ENCODE measurements at regions not wholly inside any gene's neighbourhood (a gene's known extent, or its start where the extent isn't known, plus 50 kb on each side); places are given as distances from the start of the nearest gene placed in this dataset.
"Not testable (repeated sequence)": the region's sequence is repeated elsewhere in the genome, so short reads cannot be mapped to it uniquely, and the experiment has no call there.

DNA sequence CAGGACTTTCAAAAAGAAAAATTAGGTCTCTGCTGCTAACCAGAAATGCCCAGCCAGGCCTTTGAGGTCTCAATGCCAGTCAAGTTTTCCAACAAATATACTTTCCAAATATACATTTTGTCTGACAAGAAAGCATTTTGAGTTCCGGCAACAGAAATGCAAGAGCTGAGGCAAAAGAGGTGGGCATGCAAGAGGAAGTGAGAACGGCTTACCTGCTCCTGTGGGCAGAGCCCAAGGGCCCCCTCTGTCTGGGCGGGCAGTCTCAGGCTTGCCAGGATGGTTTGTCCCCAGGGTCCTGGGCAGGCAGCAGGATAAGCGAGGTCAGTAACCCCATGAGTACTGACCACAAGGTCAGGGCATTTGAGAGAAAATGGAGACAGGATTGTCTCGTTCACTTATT, 136.1 kb upstream of the TOPAZ1 start:
- DNase-seq: no peak

DNA sequence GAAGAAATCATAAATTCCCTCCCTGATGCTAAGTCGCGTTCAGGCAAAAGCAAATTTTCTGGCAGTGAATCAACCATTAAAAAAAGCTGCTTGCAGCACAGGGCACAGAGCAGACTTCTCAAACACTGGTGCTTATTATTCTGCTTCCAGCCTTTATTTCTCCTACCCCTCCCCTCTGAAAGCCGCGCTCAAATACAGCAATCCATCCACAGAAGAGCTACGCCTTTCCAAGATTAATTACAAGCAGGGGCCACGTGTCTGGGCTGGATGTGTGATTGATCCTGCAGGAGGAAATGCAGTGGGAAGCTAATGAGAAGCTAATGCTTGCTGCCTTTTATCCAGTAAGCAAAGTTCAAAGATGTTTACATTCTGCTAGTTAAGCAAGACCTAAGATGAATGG, 134.9 kb upstream of the TOPAZ1 start:
- DNase-seq: no peak

DNA sequence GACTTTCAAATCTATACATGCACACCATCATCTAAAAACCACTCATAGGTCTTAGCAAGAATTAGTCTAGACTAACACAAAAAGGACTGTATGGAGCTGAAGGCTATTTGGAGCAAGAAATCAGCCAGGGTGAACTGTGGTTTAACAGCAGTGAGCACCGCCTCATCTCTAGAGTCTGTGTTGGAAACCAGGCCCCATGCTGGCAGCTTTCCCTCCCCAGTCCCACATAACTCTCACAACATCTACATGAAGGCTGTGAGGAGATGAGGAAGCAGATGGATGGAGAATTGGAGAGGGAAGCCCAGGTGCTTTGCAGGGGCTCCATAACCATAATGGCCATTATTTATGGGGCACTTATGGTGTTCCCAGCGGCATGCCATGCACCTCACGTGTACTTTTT, 133.2 kb upstream of the TOPAZ1 start:
- no peak for DNase-seq

DNA sequence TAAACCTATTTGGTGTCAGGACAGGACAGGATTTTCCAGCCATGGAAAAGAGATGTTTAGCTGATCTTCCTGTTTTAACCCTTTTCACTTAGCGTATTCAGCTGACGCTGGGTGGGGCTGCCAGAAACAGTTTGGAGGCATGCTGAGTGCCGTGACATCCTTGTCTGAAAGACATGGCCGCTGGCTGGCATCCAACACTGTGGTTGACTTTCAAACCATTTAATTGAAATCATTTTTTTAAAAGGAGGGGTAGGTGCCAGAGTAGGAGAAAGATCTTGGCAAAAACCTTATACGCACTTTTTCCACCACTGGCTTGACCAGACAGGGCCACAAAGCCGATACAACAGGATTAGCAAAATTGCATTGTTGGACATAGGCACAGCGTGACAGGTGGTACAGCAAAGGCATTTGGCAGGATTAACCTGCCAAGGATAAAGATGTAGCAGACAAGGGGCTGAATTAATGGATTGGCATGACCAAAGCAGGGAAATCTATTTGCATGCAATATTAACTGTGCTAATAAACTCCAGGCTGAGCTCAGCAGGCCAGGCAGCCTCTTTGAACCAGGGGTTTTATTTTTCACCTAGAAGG, 131.8 kb upstream of the TOPAZ1 start:
- DNase-seq: no peak

DNA sequence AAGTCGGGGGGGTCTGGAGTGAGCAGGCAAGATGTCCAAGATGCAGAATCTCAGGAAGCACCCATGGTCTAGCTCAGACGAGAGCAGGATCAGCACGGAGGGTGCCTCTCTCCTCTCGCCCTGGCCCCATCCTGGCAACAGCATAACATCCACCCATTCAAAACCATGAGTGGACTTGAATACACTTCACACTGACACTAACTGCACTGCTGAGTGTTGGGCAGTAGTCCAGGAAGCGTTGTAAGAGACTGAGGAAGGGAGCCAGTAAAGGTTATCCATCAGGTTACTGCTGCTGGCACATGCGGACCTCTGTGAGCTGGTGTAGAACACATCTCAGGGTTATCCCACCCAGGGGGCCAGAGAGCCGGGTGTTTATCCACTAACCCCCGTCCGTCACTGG, 131.0 kb upstream of the TOPAZ1 start:
- DNase-seq: no peak

DNA sequence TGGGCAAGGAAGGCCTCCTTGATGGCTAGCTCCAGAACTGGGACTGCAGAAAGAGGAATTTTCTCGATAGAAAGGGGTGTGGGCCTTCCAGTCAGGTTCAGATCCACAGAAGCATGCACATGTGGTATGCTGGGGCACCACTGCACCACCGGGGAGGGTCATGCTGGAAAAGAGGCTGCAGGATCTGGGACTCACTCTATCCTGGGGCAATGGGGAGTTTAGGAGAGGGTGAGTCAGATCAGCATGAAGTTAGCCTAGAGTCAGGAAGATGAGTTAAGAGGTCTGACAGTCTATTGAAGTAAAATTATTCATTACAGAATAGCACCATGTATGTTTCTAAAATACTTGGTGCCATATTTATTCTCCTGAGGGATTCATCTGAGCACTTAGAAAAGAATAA, 130.2 kb upstream of the TOPAZ1 start:
- DNase-seq: peak; percentile 41

DNA sequence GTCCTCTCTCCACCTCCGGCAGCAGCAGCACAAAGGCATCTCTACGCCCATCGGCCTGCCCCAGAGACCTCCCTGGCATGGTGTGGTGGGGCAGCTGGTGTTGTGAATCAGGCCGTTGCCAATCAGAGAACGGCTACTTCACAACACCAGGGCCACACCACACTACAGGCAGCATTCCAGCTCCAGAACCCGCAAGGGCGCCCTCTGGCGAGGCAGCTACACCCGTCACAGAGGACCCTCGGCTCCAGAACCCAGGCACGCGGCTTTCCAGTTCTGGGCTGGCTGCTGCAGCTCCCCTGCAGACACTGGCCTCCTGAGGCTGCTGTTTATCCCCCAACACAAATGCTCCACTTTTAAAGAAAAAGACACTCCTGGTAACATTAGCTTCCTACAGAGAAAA, 127.5 kb upstream of the TOPAZ1 start:
- no peak for DNase-seq

DNA sequence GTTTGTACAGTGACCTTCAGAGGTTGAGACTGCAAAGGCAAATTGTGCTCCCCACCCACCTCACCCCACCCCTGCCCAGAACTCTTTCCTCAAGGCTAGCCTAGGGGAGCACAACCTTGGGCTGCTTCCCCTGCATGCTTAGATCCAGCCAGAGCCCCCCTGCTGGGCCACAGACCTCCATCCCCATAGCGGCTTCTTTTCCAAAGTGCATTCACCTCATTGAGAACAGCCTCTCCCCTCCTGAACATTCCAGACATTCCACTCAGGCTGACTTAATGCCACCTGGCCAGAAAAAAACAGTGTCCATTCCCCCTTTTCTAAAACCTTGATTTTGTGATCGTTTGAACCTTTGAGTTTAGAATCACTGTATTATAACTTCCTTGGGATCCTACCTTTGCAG, 124.4 kb upstream of the TOPAZ1 start:
- DNase-seq: no peak

DNA sequence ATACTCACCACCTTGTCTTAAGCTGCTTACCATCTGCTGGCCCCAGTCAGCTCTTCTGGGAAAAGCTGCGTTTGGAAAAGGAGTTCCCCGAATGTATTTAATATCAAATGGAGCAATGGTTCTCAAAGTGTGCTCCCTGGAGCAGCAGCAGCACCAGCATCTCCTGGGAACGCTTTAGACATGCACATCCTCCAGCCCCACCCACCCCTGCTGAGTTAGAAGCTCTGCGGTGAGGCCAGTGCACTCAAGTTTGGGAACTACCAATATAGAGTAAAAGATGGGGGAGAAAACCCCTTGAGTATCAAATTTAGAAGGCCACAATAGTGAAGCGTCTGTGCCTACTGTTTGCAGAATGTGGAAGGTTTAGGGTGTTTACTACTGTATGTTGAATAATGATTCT, 124.0 kb upstream of the TOPAZ1 start:
- DNase-seq: no peak

DNA sequence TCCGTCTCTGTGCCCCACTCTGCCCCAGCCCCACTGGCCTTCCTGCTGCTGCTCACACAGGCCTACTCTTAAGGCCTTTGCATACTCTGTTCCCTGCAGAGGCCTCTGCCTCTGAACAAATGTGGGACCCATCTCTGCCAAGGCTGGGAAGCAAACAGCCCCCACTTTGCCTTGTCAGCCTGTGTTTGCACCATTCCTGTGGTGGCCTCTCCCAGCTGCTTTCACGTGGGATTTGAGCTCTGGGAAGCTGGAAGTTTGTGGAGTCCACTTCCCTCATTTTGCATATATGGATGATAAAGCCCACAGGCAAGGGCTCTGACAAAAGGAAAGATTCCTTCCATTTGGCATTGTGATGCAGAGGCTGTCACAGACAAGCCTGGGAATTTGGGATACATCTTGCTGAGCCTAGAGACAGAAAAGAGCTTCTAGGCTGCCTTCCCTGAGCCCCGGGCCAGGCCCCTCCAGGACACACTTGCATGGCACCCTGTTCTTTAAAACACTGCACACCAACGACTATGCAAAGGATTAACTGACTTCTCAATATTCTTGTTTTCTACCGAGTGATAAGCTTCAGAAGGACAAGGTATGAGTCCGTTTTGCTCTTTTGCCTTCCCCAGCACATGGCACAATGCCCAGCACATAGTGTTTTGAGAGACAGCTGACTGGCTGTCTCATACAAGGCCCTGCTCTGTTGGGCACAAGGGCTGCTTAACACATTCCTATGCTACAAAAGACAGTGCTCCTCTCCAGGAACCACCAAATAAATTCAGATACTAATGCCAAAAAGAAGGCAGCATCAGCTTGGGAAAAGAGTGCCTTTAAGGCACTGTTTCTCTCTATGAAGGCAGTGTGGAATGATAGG, 120.7 kb upstream of the TOPAZ1 start:
- DNase-seq: peak; percentile 13

DNA sequence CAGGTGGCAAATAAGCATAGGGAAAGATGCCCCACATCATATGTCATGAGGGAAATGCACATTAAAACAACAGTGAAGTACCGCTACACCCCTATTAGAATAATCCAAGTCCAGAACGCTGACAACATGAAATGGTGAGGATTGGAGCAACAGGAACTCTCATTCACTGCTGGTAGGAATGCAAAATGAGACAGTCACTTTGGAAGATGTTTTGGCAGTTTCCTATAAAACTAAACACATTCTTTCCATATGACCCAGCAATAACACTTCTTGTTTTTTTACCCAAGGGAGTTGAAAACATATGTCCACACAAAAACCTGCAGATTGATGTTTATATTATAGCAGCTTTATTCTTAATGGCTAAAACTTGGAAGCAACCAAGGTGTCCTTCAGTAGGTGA, 116.4 kb upstream of the TOPAZ1 start:
- DNase-seq: peak; percentile 49

DNA sequence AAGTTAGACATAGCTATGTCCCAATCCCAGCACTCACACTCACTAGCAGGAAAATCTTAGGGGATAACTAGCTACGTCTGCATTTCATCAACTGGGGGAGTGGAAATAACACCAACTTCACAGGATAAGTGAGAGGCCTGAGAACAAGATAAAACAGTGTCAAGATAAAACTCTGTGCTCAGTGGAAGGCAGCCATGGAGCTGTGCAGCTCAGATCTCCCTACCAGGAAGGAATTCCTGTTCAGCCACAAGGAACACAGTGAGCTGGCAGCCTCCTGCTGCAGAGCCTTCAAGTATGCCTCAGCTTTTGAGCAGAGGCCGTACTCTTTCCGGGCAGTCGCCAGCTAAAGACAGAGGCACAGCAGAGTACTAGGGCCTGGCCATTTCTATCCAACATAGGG, 115.8 kb upstream of the TOPAZ1 start:
- peak; percentile 28 for DNase-seq

DNA sequence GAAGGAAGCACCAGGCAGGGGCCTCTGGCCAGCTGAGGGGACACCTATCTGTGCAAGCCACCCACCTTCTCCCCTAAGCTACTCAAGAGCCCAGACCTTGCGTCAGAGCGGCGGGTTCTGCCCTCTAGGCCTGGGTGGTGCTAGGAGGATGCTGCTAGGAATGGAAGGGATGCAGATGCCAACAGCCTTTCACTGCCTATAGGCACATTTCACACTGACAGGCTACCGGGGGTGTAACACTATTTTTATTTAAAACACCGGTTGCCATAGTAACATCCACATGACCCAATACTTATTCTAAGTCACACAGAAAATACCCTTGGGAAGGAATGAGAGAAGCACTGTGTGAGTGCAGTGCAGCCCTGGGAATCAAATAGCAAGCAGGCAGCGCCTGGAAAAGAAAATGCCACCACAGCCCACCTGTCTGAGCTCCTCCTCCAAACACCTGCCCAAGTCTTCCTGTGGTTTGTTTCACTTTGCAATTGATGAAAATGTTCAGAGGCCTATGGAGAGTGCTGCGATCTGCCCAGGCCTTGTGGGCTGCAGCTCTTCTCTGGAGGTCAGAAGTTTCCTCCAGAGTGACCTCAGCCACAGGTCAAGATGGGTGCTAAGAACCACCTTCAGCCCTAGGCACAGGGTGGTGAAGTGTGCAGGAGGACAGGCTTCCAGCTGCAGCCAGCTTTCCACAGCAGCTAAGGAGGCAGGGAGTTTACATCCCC, 113.5 kb upstream of the TOPAZ1 start:
- no peak for DNase-seq

DNA sequence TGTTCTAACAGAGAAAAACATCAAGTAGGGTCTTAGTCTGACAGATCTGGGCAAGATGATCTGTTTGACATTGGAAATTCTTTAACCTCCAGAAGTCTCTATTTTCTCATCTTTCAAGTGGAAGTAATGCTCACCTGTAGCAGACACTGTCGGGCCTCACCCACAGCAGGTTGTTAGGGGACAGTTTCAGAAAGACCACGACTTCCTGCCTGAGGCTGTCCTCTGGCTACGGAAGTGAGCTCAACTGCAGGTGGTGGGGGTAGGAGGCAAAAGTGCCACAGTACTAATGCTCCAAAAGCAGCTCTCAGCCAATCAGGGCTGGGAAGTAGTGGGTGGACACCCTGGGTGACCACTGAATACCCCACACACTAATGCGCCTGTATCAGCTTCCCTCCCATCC, 111.4 kb upstream of the TOPAZ1 start:
- DNase-seq: no peak

DNA sequence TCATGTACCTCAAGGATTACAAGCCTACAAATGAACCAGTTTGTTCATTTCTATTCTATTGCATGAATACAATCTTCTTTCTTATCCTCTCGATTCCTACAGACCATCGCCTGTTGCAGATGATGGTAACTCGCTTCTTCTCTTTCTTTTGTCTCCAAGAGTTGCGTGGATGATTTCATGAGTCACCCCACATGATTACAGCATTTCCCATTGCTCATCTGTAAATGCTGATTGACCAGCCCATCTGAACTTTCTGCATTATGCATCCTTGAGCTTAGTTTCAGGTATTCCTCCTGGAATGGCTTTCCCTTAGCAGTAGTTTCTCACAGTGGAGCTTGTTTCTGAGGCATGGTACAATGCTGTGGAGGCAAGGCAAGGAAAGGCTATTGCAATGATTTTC, 109.6 kb upstream of the TOPAZ1 start:
- peak; percentile 8 for DNase-seq

DNA sequence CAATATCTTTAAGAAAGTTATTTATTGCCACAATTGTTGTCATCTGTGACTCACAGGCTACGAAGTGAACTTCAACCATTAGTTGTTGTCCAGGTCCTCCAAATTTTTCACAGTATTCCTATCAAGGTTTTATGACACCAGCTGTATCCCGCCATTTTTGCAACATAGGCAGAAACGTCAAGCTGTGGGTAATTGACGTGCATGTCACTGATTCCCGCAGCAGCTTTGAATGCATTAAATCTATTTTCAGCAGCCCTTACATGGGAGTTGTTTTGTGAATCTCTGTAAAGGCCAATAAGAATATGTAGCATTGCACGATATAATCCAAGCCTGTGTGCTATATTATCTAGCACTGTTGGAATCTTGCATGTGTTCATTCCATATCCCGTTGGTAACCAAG, 109.1 kb upstream of the TOPAZ1 start:
- no peak for DNase-seq

DNA sequence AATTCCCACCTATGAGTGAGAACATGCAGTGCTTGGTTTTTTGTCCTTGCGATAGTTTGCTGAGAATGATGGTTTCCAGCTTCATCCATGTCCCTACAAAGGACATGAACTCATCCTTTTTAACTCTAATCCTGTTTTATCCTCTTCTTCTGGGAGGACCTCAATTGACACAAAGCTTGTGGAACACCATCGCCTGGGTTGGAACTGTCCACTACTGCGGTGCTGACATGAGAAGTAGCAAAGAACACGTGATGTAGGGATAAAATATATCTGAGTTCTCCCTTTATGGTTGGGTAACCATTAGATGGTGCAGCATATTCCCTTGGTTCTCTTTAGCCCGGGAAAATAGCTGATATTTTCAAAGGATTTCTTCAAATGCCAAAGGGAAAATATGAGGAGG, 105.3 kb upstream of the TOPAZ1 start:
- DNase-seq: no peak

DNA sequence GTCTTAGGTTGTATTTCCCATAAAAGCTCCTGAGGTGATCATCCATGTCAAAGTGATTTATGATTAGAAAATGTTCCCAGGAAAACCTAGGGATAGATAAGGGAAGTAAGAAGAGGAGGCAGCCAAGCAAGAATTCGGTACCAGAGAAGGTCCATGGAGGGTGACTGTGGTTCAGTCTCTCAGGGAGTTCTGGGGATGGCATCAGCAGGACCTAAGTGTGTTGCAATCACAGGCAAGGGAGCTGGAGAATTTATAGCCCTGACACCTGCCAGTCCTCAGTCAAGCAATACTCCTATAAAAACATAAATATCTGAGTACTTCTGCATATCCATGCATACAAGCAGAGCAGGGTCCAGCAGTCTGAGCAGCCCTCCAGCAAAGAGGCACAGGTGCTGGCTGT, 95.6 kb upstream of the TOPAZ1 start:
- DNase-seq: no peak

DNA sequence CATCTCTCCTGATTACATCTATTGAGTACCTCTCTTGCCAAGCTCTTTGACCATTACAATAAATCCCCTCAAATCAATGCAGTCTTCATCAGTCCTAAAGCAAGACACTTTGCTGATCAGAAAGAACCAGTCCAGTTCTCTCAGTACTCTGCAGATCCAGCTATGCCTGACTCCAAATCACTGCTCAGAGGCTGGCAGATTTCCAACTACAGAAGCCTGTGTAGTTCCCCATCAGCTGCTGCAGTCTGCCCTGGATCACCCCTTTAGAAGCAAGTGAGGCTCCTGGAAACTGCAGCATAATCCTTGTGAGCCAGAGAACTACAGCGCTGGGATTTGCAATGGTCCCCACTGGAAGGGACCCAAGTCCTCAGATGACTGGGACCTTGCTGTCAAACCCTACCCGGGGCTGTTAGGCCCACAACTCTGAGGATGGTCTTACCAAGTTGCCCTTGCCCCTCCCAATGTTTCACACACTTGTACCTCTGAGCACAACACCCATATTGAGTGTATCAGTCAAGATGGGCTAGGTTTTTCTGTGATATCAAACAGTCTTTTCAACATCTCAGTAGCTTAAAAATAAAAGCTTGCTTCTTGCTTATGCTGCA, 81.9 kb upstream of the TOPAZ1 start:
- no peak for DNase-seq

DNA sequence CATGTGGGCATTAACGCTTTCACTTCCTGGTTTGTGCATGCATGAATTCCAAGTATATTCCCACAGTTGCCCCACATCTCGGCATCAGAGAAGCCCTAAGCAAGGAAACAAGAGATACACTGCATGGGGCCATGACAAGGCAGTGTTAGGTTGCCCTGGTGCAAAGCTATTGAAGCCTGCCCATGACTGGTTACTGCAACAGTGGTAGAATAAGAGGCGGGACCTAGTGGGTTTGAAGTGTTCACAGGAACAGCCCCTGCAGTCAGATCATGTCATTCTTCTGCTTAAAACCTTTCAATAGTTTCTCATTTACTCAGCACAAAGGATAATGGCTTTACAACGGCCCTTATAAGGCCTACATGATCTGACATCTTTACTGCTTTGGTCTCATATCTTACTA, 80.9 kb upstream of the TOPAZ1 start:
- DNase-seq: no peak

DNA sequence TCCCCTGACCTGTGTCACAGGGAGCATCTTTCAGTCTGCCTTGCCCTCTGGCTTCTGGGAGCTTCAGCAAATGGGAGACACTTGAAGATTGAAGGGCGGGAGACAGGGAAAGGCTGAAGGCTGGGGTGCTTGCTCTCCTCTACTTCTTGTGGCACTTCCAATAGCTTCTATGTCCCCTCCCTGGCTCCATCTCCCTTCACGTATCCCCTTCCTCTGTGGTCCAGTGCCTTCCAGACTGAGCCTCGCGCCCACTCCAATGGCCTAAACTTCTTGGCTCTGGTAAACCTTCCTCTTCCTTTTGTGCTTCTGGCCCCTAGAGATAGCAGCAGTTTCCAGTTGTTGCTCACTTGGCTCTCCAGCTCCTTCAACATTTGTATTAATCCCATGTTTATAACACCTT, 69.8 kb upstream of the TOPAZ1 start:
- no peak for DNase-seq

DNA sequence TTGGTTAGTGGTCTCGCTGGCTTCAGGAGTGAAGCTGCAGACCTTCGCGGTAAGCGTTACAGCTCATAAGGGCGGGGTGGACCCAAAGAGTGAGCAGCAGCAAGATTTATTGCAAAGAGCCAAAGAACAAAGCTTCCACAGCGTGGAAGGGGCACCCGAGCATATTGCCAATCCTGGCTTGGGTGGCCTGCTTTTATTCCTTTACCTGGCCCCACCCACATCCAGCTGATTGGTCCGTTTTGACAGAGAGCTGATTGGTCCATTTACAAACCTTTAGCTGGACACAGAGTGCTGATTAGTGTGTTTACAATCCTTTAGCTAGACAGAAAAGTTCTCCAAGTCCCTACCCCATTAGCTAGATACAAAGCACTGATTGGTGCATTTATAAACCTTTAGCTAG, 69.0 kb upstream of the TOPAZ1 start:
- not testable (repeated sequence) for DNase-seq

DNA sequence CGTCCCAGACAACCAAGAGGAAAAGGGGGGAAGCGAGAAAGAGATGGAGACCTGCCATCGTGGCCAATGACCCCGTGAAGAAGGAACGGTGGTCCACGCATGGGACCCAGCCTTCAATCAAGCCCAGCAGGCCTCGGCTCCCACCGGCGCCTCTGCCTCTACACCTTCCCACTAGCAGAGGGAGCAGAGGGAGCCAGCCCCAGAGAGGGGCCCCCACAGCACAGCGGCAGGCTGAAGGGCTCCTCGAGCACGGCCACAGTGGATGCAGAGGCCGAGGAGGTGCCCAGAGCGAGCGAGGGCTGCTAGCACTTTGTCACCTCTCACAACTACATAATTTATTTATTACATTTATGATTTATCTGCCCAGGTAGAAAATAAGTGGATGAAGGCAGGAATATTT, 68.4 kb upstream of the TOPAZ1 start:
- no peak for DNase-seq

DNA sequence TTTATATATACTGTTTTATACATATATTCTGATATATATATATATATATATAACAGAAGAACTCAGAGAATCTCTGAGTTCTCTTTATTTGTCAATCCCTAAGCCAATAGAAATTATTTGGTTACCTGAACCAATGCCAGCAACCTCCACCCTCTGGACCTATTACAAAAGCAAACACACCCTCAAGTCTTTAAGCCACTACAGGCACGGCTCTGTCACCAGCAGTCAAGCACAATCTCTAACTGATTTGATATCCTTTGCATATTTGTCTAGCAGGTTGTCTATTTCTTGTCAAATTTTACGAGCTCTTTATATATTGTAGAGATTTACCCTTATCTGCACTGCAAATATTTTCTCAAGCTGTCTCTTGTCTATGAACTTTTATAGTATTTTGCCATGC, 66.6 kb upstream of the TOPAZ1 start:
- DNase-seq: no peak
